T-helper 1 cell treated with Interleukin-12 subunit alpha and Interleukin-12 subunit beta and Interleukin-4 antibody, amounts not matched to agents 30 μg/mL and 1 μg/mL, for 36 hours (primary cell): ENCODE measurements at regions not wholly inside any gene's neighbourhood (a gene's known extent, or its start where the extent isn't known, plus 50 kb on each side); places are given as distances from the start of the nearest gene placed in this dataset.

Experiments used
- H3K27ac Mint-ChIP-seq: one replicate; pipeline ENCODE4 v1.8.0; 2021; ENCODE audit warnings: mild to moderate bottlenecking, mixed read lengths
- H3K27me3 Mint-ChIP-seq: one replicate; pipeline ENCODE4 v1.8.0; 2021; ENCODE audit warnings: low read depth, mixed read lengths
- H3K36me3 Mint-ChIP-seq: one replicate; pipeline ENCODE4 v1.8.0; 2021; ENCODE audit warnings: low read depth, mixed read lengths
- H3K4me1 Mint-ChIP-seq: one replicate; pipeline ENCODE4 v1.8.0; 2021; ENCODE audit warnings: low read depth, mixed read lengths
- H3K4me3 Mint-ChIP-seq: one replicate; pipeline ENCODE4 v1.8.0; 2021; ENCODE audit warnings: mild to moderate bottlenecking, moderate library complexity, mixed read lengths
- H3K9me3 Mint-ChIP-seq: one replicate; pipeline ENCODE4 v1.8.0; 2021; ENCODE audit warnings: mixed read lengths

GRCh38 chr9:8020186-8020585, 220.6 kb upstream of the DMAC1 start:
- Mint-ChIP-seq H3K9me3 (peaks cover 4% of the 10 kb centered on the region), H3K27me3 (no peaks in the 10 kb centered on the region), H3K36me3 (no peaks in the 10 kb centered on the region), H3K4me1 (no peaks in the 10 kb centered on the region), H3K4me3 (no peak overlapping the region), H3K27ac (no peak overlapping the region)

GRCh38 chr9:8019636-8020035, 220.1 kb upstream of the DMAC1 start:
- Mint-ChIP-seq H3K9me3 (peaks cover 4% of the 10 kb centered on the region), H3K27me3 (no peaks in the 10 kb centered on the region), H3K27ac (no peak overlapping the region), H3K4me1 (no peaks in the 10 kb centered on the region), H3K4me3 (no peak overlapping the region), H3K36me3 (no peaks in the 10 kb centered on the region)

GRCh38 chr9:8014997-8015682, 215.6 kb upstream of the DMAC1 start:
- Mint-ChIP-seq H3K4me1 (no peaks in the 10 kb centered on the region), H3K27me3 (no peaks in the 10 kb centered on the region), H3K27ac (no peak overlapping the region), H3K4me3 (no peak overlapping the region), H3K9me3 (peaks cover 4% of the 10 kb centered on the region), H3K36me3 (no peaks in the 10 kb centered on the region)

GRCh38 chr9:8012986-8013385, 213.4 kb upstream of the DMAC1 start:
- H3K27ac Mint-ChIP-seq, result no peak overlapping the region
- H3K9me3 Mint-ChIP-seq, result peaks cover 7% of the 10 kb centered on the region
- no peaks in the 10 kb centered on the region for H3K36me3 Mint-ChIP-seq
- no peaks in the 10 kb centered on the region for H3K4me1 Mint-ChIP-seq
- no peak overlapping the region for H3K4me3 Mint-ChIP-seq
- no peaks in the 10 kb centered on the region for H3K27me3 Mint-ChIP-seq

- Mint-ChIP-seq H3K36me3 (no peaks in the 10 kb centered on the region), H3K9me3 (peaks cover 7% of the 10 kb centered on the region), H3K4me3 (no peak overlapping the region), H3K27me3 (no peaks in the 10 kb centered on the region), H3K27ac (no peak overlapping the region), H3K4me1 (no peaks in the 10 kb centered on the region)
Measured at GRCh38 chr9:8011974-8012373, 212.4 kb upstream of the DMAC1 start.

- Mint-ChIP-seq H3K4me3 (no peak overlapping the region), H3K27ac (no peak overlapping the region), H3K27me3 (peaks cover 3% of the 10 kb centered on the region)
Measured at GRCh38 chr9:7996558-7996957, 197.0 kb upstream of the DMAC1 start.

GRCh38 chr9:7988644-7989280, 189.2 kb upstream of the DMAC1 start:
- peaks cover 2% of the 10 kb centered on the region for H3K36me3 Mint-ChIP-seq
- no peak overlapping the region for H3K27ac Mint-ChIP-seq
- no peak overlapping the region for H3K4me3 Mint-ChIP-seq
- peaks cover 7% of the 10 kb centered on the region for H3K9me3 Mint-ChIP-seq
- H3K4me1 Mint-ChIP-seq, result peaks cover 6% of the 10 kb centered on the region
- H3K27me3 Mint-ChIP-seq, result no peaks in the 10 kb centered on the region

More at GRCh38 chr9:7996558-7996957, 197.0 kb upstream of the DMAC1 start:
- H3K36me3 Mint-ChIP-seq, result no peaks in the 10 kb centered on the region
- H3K4me1 Mint-ChIP-seq, result no peaks in the 10 kb centered on the region
- H3K9me3 Mint-ChIP-seq, result peaks cover 2% of the 10 kb centered on the region

- H3K4me3 Mint-ChIP-seq, result no peak overlapping the region
- H3K36me3 Mint-ChIP-seq, result peaks cover 12% of the 10 kb centered on the region
- peaks cover 11% of the 10 kb centered on the region for H3K9me3 Mint-ChIP-seq
- no peak overlapping the region for H3K27ac Mint-ChIP-seq
- H3K27me3 Mint-ChIP-seq, result no peaks in the 10 kb centered on the region
- peaks cover 32% of the 10 kb centered on the region for H3K4me1 Mint-ChIP-seq
Measured at GRCh38 chr9:7984692-7985091, 185.1 kb upstream of the DMAC1 start.

GRCh38 chr9:7984203-7984602, 184.6 kb upstream of the DMAC1 start:
- no peak overlapping the region for H3K27ac Mint-ChIP-seq
- H3K4me1 Mint-ChIP-seq, result peaks cover 32% of the 10 kb centered on the region
- no peaks in the 10 kb centered on the region for H3K27me3 Mint-ChIP-seq
- peaks cover 12% of the 10 kb centered on the region for H3K36me3 Mint-ChIP-seq
- no peak overlapping the region for H3K4me3 Mint-ChIP-seq
- peaks cover 11% of the 10 kb centered on the region for H3K9me3 Mint-ChIP-seq

- peaks cover 9% of the 10 kb centered on the region for H3K36me3 Mint-ChIP-seq
- peaks cover 6% of the 10 kb centered on the region for H3K9me3 Mint-ChIP-seq
- H3K27me3 Mint-ChIP-seq, result no peaks in the 10 kb centered on the region
- H3K27ac Mint-ChIP-seq, result no peak overlapping the region
- H3K4me1 Mint-ChIP-seq, result peaks cover 27% of the 10 kb centered on the region
- H3K4me3 Mint-ChIP-seq, result no peak overlapping the region
Measured at GRCh38 chr9:7983490-7983889, 183.9 kb upstream of the DMAC1 start.

GRCh38 chr9:7982907-7983306, 183.3 kb upstream of the DMAC1 start:
- Mint-ChIP-seq H3K9me3 (peaks cover 4% of the 10 kb centered on the region), H3K27ac (peak overlapping the region; percentile 78), H3K36me3 (peaks cover 9% of the 10 kb centered on the region), H3K4me1 (peaks cover 30% of the 10 kb centered on the region), H3K4me3 (peak overlapping the region; percentile 55), H3K27me3 (no peaks in the 10 kb centered on the region)

- H3K9me3 Mint-ChIP-seq, result peaks cover 4% of the 10 kb centered on the region
- no peak overlapping the region for H3K4me3 Mint-ChIP-seq
- H3K27ac Mint-ChIP-seq, result peak overlapping the region; percentile 8
- peaks cover 9% of the 10 kb centered on the region for H3K36me3 Mint-ChIP-seq
- no peaks in the 10 kb centered on the region for H3K27me3 Mint-ChIP-seq
- H3K4me1 Mint-ChIP-seq, result peaks cover 48% of the 10 kb centered on the region
Measured at GRCh38 chr9:7980691-7981289, 181.2 kb upstream of the DMAC1 start.

GRCh38 chr9:7980041-7980440, 180.5 kb upstream of the DMAC1 start:
- no peak overlapping the region for H3K27ac Mint-ChIP-seq
- no peaks in the 10 kb centered on the region for H3K27me3 Mint-ChIP-seq
- peaks cover 53% of the 10 kb centered on the region for H3K4me1 Mint-ChIP-seq
- H3K4me3 Mint-ChIP-seq, result no peak overlapping the region
- peaks cover 9% of the 10 kb centered on the region for H3K36me3 Mint-ChIP-seq
- H3K9me3 Mint-ChIP-seq, result peaks cover 4% of the 10 kb centered on the region

GRCh38 chr9:7979611-7980010, 180.0 kb upstream of the DMAC1 start:
- H3K27me3 Mint-ChIP-seq, result no peaks in the 10 kb centered on the region
- H3K36me3 Mint-ChIP-seq, result peaks cover 9% of the 10 kb centered on the region
- H3K4me1 Mint-ChIP-seq, result peaks cover 57% of the 10 kb centered on the region
- H3K27ac Mint-ChIP-seq, result no peak overlapping the region
- H3K9me3 Mint-ChIP-seq, result peaks cover 4% of the 10 kb centered on the region
- H3K4me3 Mint-ChIP-seq, result no peak overlapping the region

GRCh38 chr9:7977586-7977985, 178.0 kb upstream of the DMAC1 start:
- Mint-ChIP-seq H3K4me3 (peak overlapping the region; percentile 4), H3K9me3 (no peaks in the 10 kb centered on the region), H3K27ac (peak overlapping the region; percentile 37), H3K4me1 (peaks cover 57% of the 10 kb centered on the region), H3K36me3 (peaks cover 4% of the 10 kb centered on the region), H3K27me3 (no peaks in the 10 kb centered on the region)
